H1 (cell line): ENCODE measurements at regions not wholly inside any gene's neighbourhood (a gene's known extent, or its start where the extent isn't known, plus 50 kb on each side); places are given as distances from the start of the nearest gene placed in this dataset.
A peak's percentile ranks its signal among the peaks of the same experiment; 100 is the strongest.

Experiments used
- ASH2L ChIP-seq: fragments of 200-600, 300-600 bp; sonication (generic); IDR thresholded peaks from one replicate; pipeline ENCODE4 v1.7.1; 2017; ENCODE audit warnings: low read length
- CBX5 ChIP-seq: fragments of 300-800, 300-1000 bp; sonication (generic); IDR thresholded peaks from 2 replicates; pipeline ENCODE4 v1.7.1; 2016; ENCODE audit warnings: antibody characterized with exemption, low read length, low read depth
- CHD7 ChIP-seq: fragments of 300-600 bp; sonication (generic); IDR thresholded peaks from 2 replicates; pipeline ENCODE4 v1.7.1; 2012; ENCODE audit warnings: low read length, moderate library complexity, mild to moderate bottlenecking, inconsistent platforms; ENCODE audit not compliant: insufficient replicate concordance
- HDAC6 ChIP-seq: IDR thresholded peaks from one replicate; pipeline ENCODE4 v1.7.1; 2012; ENCODE audit warnings: low read depth, mild to moderate bottlenecking, inconsistent platforms, low read length, moderate library complexity
- NRF1 ChIP-seq: IDR thresholded peaks from 2 replicates; pipeline ENCODE4 v1.6.1; 2011; ENCODE audit warnings: mild to moderate bottlenecking, low read depth, low read length, improper control_type of control experiment
- SP2 ChIP-seq: IDR thresholded peaks from 2 replicates; pipeline ENCODE4 v1.6.1; 2012; ENCODE audit warnings: mild to moderate bottlenecking, low read length, inconsistent platforms
- SRF ChIP-seq: IDR thresholded peaks from 2 replicates; pipeline ENCODE4 v1.6.1; 2011; ENCODE audit warnings: mild to moderate bottlenecking, low read depth, low read length, moderate library complexity
- TCF12 ChIP-seq: IDR thresholded peaks from 2 replicates; pipeline ENCODE4 v1.6.1; 2011; ENCODE audit warnings: low read depth, mild to moderate bottlenecking, low read length
- TEAD4 ChIP-seq: IDR thresholded peaks from 2 replicates; pipeline ENCODE4 v1.6.1; 2012; ENCODE audit warnings: low read depth, low read length, inconsistent platforms, mixed read lengths
- TF ChIP-seq, protein P1 (sequence below): IDR thresholded peaks from 2 replicates; pipeline ENCODE4 v1.6.1; 2012; ENCODE audit warnings: low read length, inconsistent platforms
- TF ChIP-seq, protein P2 (sequence below): IDR thresholded peaks from 2 replicates; pipeline ENCODE4 v1.6.1; 2012; ENCODE audit warnings: inconsistent platforms

GRCh38 chr10:58050575-58050974 is 217.1 kb downstream of the IPMK start (continued):
- TF ChIP-seq CHD7 (peak; percentile 79), TEAD4 (no peak), TCF12 (peak; percentile 93), SRF (no peak), CBX5 (no peak), SP2 (no peak), NRF1 (no peak), ASH2L (peak; percentile 56), HDAC6 (no peak)
- TF ChIP-seq, protein P1, sequence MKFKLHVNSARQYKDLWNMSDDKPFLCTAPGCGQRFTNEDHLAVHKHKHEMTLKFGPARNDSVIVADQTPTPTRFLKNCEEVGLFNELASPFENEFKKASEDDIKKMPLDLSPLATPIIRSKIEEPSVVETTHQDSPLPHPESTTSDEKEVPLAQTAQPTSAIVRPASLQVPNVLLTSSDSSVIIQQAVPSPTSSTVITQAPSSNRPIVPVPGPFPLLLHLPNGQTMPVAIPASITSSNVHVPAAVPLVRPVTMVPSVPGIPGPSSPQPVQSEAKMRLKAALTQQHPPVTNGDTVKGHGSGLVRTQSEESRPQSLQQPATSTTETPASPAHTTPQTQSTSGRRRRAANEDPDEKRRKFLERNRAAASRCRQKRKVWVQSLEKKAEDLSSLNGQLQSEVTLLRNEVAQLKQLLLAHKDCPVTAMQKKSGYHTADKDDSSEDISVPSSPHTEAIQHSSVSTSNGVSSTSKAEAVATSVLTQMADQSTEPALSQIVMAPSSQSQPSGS = no peak
- TF ChIP-seq, protein P2, sequence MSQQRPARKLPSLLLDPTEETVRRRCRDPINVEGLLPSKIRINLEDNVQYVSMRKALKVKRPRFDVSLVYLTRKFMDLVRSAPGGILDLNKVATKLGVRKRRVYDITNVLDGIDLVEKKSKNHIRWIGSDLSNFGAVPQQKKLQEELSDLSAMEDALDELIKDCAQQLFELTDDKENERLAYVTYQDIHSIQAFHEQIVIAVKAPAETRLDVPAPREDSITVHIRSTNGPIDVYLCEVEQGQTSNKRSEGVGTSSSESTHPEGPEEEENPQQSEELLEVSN = peak; percentile 80; the same call in 1 of the 2 replicates
